GM12878 (cell line): ENCODE measurements at regions not wholly inside any gene's neighbourhood (a gene's known extent, or its start where the extent isn't known, plus 50 kb on each side); places are given as distances from the start of the nearest gene placed in this dataset.

Experiments used
- CREB1 ChIP-seq: IDR thresholded peaks from 2 replicates; pipeline ENCODE4 v1.6.1; 2012; ENCODE audit warnings: low read depth, mild to moderate bottlenecking, inconsistent platforms
- EZH2 ChIP-seq: IDR thresholded peaks from 2 replicates; pipeline ENCODE4 v1.6.1; 2012; ENCODE audit warnings: low read depth, mild to moderate bottlenecking, control low read depth, inconsistent platforms, low read length, borderline replicate concordance; ENCODE audit not compliant: control insufficient read depth
- POLR2A ChIP-seq: IDR thresholded peaks from 2 replicates; pipeline ENCODE4 v1.6.1; 2011; ENCODE audit warnings: low read depth, mild to moderate bottlenecking, low read length
- POLR2AphosphoS5 ChIP-seq: IDR thresholded peaks from 2 replicates; pipeline ENCODE4 v1.6.1; 2011; ENCODE audit warnings: mild to moderate bottlenecking, low read length, inconsistent platforms
- TF ChIP-seq, protein P1 (sequence below), 3 experiments: IDR thresholded peaks in 2 of 3; conservative IDR thresholded peaks in 1 of 3; 2 replicates each; pipeline ENCODE4 v1.5.1; 2011; ENCODE audit warnings: low read depth in 3 of 3, low read length in 3 of 3, mild to moderate bottlenecking in 3 of 3, control low read depth in 2 of 3, moderate library complexity in 2 of 3, inconsistent platforms in 1 of 3, mixed read lengths in 1 of 3; ENCODE audit not compliant: control insufficient read depth in 2 of 3, insufficient read depth in 1 of 3; ENCODE audit errors: extremely low read depth in 1 of 3

DNA sequence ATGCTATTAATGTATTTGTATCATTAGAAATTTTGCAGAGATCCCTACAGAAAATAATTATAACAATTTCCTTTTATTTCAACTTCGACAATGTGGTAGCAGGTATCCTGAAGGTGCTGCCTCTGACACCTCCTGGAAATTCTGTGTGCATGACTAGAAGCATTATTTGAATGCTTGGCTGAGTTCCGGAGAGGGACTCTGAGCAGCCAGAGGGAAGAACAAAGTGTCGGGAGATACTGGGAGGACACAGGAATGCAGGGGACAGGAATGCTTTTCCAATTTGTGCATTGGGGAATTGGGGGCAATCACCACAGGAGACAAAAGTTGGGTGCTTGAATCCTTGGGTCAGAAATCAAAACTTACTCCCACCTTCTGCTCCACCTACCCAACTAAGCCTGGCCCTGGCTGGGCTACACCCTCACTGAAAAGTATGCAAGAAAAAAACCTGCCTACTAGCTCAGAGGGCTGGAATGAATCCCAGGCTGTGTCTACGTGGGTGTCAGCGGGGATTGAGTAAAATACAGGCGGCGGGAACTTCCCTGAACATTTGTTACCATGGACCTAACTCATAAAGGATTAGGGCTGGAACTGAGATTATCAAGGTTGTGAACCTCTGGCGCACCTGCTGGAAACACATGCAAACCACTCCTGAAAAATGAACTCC lies 299.3 kb downstream of the SOX11 start:
- no peak for TF ChIP-seq EZH2
- TF ChIP-seq, protein P1, sequence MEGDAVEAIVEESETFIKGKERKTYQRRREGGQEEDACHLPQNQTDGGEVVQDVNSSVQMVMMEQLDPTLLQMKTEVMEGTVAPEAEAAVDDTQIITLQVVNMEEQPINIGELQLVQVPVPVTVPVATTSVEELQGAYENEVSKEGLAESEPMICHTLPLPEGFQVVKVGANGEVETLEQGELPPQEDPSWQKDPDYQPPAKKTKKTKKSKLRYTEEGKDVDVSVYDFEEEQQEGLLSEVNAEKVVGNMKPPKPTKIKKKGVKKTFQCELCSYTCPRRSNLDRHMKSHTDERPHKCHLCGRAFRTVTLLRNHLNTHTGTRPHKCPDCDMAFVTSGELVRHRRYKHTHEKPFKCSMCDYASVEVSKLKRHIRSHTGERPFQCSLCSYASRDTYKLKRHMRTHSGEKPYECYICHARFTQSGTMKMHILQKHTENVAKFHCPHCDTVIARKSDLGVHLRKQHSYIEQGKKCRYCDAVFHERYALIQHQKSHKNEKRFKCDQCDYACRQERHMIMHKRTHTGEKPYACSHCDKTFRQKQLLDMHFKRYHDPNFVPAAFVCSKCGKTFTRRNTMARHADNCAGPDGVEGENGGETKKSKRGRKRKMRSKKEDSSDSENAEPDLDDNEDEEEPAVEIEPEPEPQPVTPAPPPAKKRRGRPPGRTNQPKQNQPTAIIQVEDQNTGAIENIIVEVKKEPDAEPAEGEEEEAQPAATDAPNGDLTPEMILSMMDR (IDR thresholded peaks at IDR 0.05 in 2 of 3, conservative IDR thresholded peaks at IDR 0.05 in 1 of 3; ENCODE audit: control insufficient read depth in 2 of 3, extremely low read depth in 1 of 3, insufficient read depth in 1 of 3, low read depth in 3 of 3, low read length in 3 of 3), result no peak
- TF ChIP-seq CREB1, result no peak
- no peak for TF ChIP-seq POLR2A
- no peak for TF ChIP-seq POLR2AphosphoS5
